ENCODE measurements at regions not wholly inside any gene's neighbourhood (a gene's known extent, or its start where the extent isn't known, plus 50 kb on each side); places are given as distances from the start of the nearest gene placed in this dataset.

DNA sequence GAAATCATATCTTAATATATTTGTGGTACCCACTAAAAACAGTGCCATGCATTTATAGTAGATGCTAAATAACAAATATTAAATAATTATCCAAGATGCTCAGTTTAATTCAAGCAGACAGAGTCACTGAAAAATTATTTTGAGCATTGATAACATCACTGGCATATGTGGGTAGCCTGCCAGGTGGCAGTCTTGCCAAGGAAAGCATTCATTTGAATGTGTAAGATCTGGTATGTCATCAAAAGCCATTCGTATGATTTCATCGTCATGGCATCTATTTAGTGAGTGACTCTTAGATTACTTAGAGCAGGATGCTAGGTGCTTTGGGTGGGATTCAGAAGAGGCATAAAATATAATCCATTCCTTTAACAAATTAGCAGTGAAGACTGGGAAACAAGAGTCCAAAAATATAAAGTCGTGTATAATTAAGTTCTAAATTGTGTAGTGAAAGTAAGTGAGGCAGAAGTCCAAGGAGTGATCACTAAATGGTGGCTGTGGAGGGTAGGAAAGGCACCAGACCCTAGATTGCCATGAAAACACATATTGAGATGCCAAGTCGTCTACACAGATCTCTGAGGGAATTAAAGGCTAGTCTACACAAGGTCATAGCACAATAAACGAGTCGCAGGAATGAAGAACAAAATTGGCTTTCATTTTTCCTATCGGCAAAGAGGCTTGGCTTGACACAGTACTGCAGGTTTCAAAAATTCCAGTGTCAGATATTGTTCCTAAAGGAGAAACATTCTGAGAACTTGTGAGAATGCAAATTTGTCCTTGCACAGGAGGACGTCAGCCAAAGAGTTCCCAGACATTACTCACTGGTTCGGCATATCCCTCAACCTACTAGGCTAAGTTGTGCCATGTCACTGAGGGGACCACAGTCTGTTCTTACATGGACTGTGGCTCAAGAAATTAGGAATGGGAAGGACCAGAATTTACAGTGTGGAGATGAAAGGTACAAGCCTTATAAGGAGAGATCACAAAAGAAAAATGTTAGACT, 130.8 kb downstream of the LYPLAL1 start:
- peaks cover 8% of the 10 kb centered on the region for H3K9me3 ChIP-seq (ENCODE audit: control insufficient read depth, insufficient read depth, low read length)
- H3K27me3 ChIP-seq (ENCODE audit: control insufficient read depth, insufficient read depth, low read length): no peaks in the 10 kb centered on the region
- DNase-seq: no peak
- no peaks in the 10 kb centered on the region for H3K4me1 Mint-ChIP-seq
- H3K4me3 ChIP-seq (ENCODE audit: low read length): no peak overlapping the region
- 80% methylated on average over 9 of the region's 9 CpGs for WGBS (ENCODE audit: insufficient coverage)
- no peaks in the 10 kb centered on the region for H3K36me3 ChIP-seq (ENCODE audit: control insufficient read depth, insufficient read depth, low read length)
- TF ChIP-seq, protein P1, sequence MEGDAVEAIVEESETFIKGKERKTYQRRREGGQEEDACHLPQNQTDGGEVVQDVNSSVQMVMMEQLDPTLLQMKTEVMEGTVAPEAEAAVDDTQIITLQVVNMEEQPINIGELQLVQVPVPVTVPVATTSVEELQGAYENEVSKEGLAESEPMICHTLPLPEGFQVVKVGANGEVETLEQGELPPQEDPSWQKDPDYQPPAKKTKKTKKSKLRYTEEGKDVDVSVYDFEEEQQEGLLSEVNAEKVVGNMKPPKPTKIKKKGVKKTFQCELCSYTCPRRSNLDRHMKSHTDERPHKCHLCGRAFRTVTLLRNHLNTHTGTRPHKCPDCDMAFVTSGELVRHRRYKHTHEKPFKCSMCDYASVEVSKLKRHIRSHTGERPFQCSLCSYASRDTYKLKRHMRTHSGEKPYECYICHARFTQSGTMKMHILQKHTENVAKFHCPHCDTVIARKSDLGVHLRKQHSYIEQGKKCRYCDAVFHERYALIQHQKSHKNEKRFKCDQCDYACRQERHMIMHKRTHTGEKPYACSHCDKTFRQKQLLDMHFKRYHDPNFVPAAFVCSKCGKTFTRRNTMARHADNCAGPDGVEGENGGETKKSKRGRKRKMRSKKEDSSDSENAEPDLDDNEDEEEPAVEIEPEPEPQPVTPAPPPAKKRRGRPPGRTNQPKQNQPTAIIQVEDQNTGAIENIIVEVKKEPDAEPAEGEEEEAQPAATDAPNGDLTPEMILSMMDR (IDR thresholded peaks at IDR 0.05): no peak
- no peaks in the 10 kb centered on the region for H3K4me1 ChIP-seq (ENCODE audit: control insufficient read depth, insufficient read depth, low read length)
- H3K27me3 Mint-ChIP-seq (ENCODE audit: low read depth in 2 of 2): no peaks in the 10 kb centered on the region
- H3K36me3 Mint-ChIP-seq: no peaks in the 10 kb centered on the region
- intact Hi-C loops (cut with micrococcal nuclease): no loop called here
- H3K9me3 Mint-ChIP-seq: peaks cover 2 to 3% of the 10 kb centered on the region in 2 donors
- H3K27ac Mint-ChIP-seq: no peak overlapping the region
- no peak overlapping the region for H3K4me3 Mint-ChIP-seq
- H3K27ac ChIP-seq (ENCODE audit: low read length): no peak overlapping the region
- ATAC-seq: no peak

DNA sequence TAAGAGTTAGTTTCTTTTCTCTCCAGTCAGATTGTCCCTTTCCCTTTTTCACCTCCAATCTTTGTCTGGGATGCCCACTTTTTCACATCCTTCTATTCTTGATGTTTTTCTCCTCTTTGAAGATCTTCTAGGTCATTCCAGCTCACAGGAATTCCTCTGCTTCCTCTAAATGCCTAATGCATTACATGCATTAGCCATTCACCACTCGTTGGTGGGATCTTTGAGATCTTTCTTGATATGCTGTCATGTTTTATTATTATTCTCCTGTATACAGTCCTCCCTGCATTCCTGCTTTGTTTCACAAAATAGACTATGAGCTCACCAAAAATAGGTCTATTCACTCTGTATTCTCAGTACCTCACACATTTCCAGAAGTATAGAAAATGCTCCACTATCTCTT, 129.0 kb downstream of the LYPLAL1 start:
- Mint-ChIP-seq H3K4me3 (no peak overlapping the region), H3K9me3 (peaks cover 2 to 3% of the 10 kb centered on the region in 2 donors), H3K27ac (no peak overlapping the region), H3K36me3 (no peaks in the 10 kb centered on the region), H3K27me3 (ENCODE audit: low read depth in 2 of 2) (no peaks in the 10 kb centered on the region), H3K4me1 (no peaks in the 10 kb centered on the region)
- DNase-seq (no peak), ATAC-seq (no peak)
- H3K27me3 ChIP-seq (ENCODE audit: control insufficient read depth, insufficient read depth, low read length): no peaks in the 10 kb centered on the region
- intact Hi-C loops (cut with micrococcal nuclease): no loop called here
- TF ChIP-seq, protein P1 (IDR thresholded peaks at IDR 0.05): no peak
- 63% methylated on average over 1 of the region's 1 CpG for WGBS (ENCODE audit: insufficient coverage)
- H3K27ac ChIP-seq (ENCODE audit: low read length): no peak overlapping the region
- H3K36me3 ChIP-seq (ENCODE audit: control insufficient read depth, insufficient read depth, low read length): no peaks in the 10 kb centered on the region
- H3K4me3 ChIP-seq (ENCODE audit: low read length): no peak overlapping the region
- H3K9me3 ChIP-seq (ENCODE audit: control insufficient read depth, insufficient read depth, low read length): no peaks in the 10 kb centered on the region
- no peaks in the 10 kb centered on the region for H3K4me1 ChIP-seq (ENCODE audit: control insufficient read depth, insufficient read depth, low read length)

DNA sequence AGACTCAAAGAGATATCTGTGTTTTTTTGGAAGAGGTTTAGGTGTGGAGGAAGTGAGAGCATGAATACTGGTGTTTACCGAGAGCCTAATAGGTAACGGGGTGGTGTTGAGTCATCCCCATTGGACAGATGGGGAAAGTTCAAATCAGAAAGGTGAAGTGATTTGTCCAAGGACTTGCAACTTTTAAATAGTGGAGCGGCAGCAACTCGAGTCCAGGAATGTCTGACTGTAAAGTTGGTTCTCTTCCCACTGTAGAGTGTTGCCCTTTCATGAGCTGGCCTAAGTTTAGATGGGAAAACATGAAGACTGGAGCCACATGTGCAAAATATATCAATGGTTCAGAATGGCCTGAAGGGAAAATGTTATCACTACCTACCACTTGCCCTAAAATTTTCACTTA, 125.7 kb downstream of the LYPLAL1 start:
- TF ChIP-seq, protein P1 (IDR thresholded peaks at IDR 0.05): no peak
- Histone ChIP-seq H3K27ac (ENCODE audit: low read length) (no peak overlapping the region), H3K4me3 (ENCODE audit: low read length) (no peak overlapping the region), H3K27me3 (ENCODE audit: control insufficient read depth, insufficient read depth, low read length) (no peaks in the 10 kb centered on the region), H3K4me1 (ENCODE audit: control insufficient read depth, insufficient read depth, low read length) (no peaks in the 10 kb centered on the region), H3K36me3 (ENCODE audit: control insufficient read depth, insufficient read depth, low read length) (no peaks in the 10 kb centered on the region), H3K9me3 (ENCODE audit: control insufficient read depth, insufficient read depth, low read length) (no peaks in the 10 kb centered on the region)
- Mint-ChIP-seq H3K27me3 (ENCODE audit: low read depth in 2 of 2) (no peaks in the 10 kb centered on the region), H3K36me3 (peaks cover 10% of the 10 kb centered on the region), H3K4me1 (no peaks in the 10 kb centered on the region), H3K27ac (no peak overlapping the region), H3K4me3 (no peak overlapping the region), H3K9me3 (peaks cover 2 to 8% of the 10 kb centered on the region in 2 donors)
- no peak for ATAC-seq
- DNase-seq: no peak
- WGBS (ENCODE audit: insufficient coverage): 90% methylated on average over 4 of the region's 4 CpGs
- intact Hi-C loops (cut with micrococcal nuclease): no loop called here

All from natural killer cell (primary cell).